HEK293 (cell line): ENCODE measurements at regions not wholly inside any gene's neighbourhood (a gene's known extent, or its start where the extent isn't known, plus 50 kb on each side); places are given as distances from the start of the nearest gene placed in this dataset.

Experiments
- KLF10 ChIP-seq: fragments of 450-650 bp; IDR thresholded peaks from 2 replicates; pipeline ENCODE4 v1.5.1; 2018; ENCODE audit warnings: missing biosample characterization, mild to moderate bottlenecking, missing genetic modification characterization
- ZEB2 ChIP-seq: fragments of 450-650 bp; formaldehyde crosslinking; IDR thresholded peaks from 2 replicates; pipeline ENCODE4 v1.5.1; 2016; ENCODE audit warnings: missing biosample characterization, missing genetic modification characterization
- ZFP3 ChIP-seq: fragments of 450-650 bp; formaldehyde crosslinking; IDR thresholded peaks from 2 replicates; pipeline ENCODE4 v1.5.1; 2016; ENCODE audit warnings: low read depth, missing biosample characterization, missing genetic modification characterization
- ZNF133 ChIP-seq: fragments of 450-650 bp; formaldehyde crosslinking; IDR thresholded peaks from 2 replicates; pipeline ENCODE4 v1.5.1; 2016; ENCODE audit warnings: missing biosample characterization, missing genetic modification characterization
- ZNF335 ChIP-seq: fragments of 450-650 bp; formaldehyde crosslinking; conservative IDR thresholded peaks from 2 replicates; pipeline ENCODE4 v1.5.1; 2016; ENCODE audit warnings: missing biosample characterization, missing genetic modification characterization
- ZNF423 ChIP-seq: fragments of 450-650 bp; formaldehyde crosslinking; IDR thresholded peaks from 2 replicates; pipeline ENCODE4 v1.5.1; 2016; ENCODE audit warnings: missing biosample characterization, missing genetic modification characterization
- ZNF707 ChIP-seq: fragments of 450-650 bp; formaldehyde crosslinking; IDR thresholded peaks from 2 replicates; pipeline ENCODE4 v1.5.1; 2016; ENCODE audit warnings: missing biosample characterization, missing genetic modification characterization
- ZNF843 ChIP-seq: fragments of 450-650 bp; formaldehyde crosslinking; IDR thresholded peaks from 2 replicates; pipeline ENCODE4 v1.5.1; 2016; ENCODE audit warnings: missing biosample characterization, missing genetic modification characterization
- TF ChIP-seq, protein P1 (sequence below): fragments of 450-650 bp; formaldehyde crosslinking; IDR thresholded peaks from 2 replicates; pipeline ENCODE4 v1.5.1; 2016; ENCODE audit warnings: missing biosample characterization, missing genetic modification characterization
- TF ChIP-seq, protein P2 (sequence below): fragments of 450-650 bp; formaldehyde crosslinking; IDR thresholded peaks from 2 replicates; pipeline ENCODE4 v1.5.1; 2016; ENCODE audit warnings: missing biosample characterization, missing genetic modification characterization
- TF ChIP-seq, protein P3 (sequence below): fragments of 450-650 bp; formaldehyde crosslinking; optimal IDR thresholded peaks from 2 replicates; pipeline ENCODE3; 2016; ENCODE audit warnings: missing biosample characterization, mild to moderate bottlenecking, missing genetic modification characterization
- TF ChIP-seq, protein P4 (sequence below): fragments of 450-650 bp; formaldehyde crosslinking; IDR thresholded peaks from 2 replicates; pipeline ENCODE4 v1.5.1; 2016; ENCODE audit warnings: missing biosample characterization, missing genetic modification characterization, low read depth

DNA sequence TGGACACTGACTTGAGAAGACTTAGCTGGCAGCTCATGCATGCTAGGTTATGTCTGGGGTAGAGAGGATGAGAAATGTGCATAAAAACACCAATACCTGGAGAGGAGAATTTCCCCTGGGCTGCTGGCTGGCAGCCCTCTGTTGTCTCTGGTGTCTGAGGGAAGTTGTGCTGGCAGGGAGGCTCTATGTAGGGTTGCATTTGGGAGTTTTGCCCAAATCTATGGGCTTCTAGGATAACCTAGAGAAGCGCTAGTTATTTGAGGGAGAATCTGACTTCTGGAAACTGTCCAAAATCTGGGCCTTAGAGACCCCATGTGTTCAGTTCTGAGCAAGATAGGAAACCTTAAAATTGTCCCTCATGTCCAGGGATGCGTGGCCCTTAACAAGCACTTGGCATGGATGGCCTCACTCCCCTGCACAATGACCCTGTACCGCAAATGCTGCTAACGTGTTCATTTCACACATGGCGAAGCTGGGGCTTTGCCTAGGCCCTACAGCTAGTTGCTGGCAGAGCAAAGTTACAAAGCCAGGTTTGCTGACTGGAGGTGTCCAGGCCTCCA is 70.3 kb upstream of the ATP2B2 start:
- TF ChIP-seq, protein P1, sequence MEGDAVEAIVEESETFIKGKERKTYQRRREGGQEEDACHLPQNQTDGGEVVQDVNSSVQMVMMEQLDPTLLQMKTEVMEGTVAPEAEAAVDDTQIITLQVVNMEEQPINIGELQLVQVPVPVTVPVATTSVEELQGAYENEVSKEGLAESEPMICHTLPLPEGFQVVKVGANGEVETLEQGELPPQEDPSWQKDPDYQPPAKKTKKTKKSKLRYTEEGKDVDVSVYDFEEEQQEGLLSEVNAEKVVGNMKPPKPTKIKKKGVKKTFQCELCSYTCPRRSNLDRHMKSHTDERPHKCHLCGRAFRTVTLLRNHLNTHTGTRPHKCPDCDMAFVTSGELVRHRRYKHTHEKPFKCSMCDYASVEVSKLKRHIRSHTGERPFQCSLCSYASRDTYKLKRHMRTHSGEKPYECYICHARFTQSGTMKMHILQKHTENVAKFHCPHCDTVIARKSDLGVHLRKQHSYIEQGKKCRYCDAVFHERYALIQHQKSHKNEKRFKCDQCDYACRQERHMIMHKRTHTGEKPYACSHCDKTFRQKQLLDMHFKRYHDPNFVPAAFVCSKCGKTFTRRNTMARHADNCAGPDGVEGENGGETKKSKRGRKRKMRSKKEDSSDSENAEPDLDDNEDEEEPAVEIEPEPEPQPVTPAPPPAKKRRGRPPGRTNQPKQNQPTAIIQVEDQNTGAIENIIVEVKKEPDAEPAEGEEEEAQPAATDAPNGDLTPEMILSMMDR (tag by site-specific recombination), result no peak
- no peak for TF ChIP-seq ZEB2
- TF ChIP-seq, protein P2, sequence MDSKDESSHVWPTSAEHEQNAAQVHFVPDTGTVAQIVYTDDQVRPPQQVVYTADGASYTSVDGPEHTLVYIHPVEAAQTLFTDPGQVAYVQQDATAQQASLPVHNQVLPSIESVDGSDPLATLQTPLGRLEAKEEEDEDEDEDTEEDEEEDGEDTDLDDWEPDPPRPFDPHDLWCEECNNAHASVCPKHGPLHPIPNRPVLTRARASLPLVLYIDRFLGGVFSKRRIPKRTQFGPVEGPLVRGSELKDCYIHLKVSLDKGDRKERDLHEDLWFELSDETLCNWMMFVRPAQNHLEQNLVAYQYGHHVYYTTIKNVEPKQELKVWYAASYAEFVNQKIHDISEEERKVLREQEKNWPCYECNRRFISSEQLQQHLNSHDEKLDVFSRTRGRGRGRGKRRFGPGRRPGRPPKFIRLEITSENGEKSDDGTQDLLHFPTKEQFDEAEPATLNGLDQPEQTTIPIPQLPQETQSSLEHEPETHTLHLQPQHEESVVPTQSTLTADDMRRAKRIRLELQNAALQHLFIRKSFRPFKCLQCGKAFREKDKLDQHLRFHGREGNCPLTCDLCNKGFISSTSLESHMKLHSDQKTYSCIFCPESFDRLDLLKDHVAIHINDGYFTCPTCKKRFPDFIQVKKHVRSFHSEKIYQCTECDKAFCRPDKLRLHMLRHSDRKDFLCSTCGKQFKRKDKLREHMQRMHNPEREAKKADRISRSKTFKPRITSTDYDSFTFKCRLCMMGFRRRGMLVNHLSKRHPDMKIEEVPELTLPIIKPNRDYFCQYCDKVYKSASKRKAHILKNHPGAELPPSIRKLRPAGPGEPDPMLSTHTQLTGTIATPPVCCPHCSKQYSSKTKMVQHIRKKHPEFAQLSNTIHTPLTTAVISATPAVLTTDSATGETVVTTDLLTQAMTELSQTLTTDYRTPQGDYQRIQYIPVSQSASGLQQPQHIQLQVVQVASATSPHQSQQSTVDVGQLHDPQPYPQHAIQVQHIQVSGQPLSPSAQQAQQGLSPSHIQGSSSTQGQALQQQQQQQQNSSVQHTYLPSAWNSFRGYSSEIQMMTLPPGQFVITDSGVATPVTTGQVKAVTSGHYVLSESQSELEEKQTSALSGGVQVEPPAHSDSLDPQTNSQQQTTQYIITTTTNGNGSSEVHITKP, result no peak
- no peak for TF ChIP-seq ZNF423 (tag by site-specific recombination)
- no peak for TF ChIP-seq ZNF707
- TF ChIP-seq ZNF133 (tag by site-specific recombination), result no peak
- TF ChIP-seq, protein P3, sequence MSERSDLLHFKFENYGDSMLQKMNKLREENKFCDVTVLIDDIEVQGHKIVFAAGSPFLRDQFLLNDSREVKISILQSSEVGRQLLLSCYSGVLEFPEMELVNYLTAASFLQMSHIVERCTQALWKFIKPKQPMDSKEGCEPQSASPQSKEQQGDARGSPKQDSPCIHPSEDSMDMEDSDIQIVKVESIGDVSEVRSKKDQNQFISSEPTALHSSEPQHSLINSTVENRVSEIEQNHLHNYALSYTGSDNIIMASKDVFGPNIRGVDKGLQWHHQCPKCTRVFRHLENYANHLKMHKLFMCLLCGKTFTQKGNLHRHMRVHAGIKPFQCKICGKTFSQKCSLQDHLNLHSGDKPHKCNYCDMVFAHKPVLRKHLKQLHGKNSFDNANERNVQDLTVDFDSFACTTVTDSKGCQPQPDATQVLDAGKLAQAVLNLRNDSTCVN (tag by site-specific recombination), result no peak
- TF ChIP-seq ZNF335 (tag by site-specific recombination), result no peak
- no peak for TF ChIP-seq KLF10 (tag by site-specific recombination)
- TF ChIP-seq, protein P4, sequence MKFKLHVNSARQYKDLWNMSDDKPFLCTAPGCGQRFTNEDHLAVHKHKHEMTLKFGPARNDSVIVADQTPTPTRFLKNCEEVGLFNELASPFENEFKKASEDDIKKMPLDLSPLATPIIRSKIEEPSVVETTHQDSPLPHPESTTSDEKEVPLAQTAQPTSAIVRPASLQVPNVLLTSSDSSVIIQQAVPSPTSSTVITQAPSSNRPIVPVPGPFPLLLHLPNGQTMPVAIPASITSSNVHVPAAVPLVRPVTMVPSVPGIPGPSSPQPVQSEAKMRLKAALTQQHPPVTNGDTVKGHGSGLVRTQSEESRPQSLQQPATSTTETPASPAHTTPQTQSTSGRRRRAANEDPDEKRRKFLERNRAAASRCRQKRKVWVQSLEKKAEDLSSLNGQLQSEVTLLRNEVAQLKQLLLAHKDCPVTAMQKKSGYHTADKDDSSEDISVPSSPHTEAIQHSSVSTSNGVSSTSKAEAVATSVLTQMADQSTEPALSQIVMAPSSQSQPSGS (tag by site-specific recombination), result no peak
- TF ChIP-seq ZNF843 (tag by site-specific recombination), result no peak
- no peak for TF ChIP-seq ZFP3 (tag by site-specific recombination)
